DND-41 (cell line): ENCODE measurements at regions not wholly inside any gene's neighbourhood (a gene's known extent, or its start where the extent isn't known, plus 50 kb on each side); places are given as distances from the start of the nearest gene placed in this dataset.

Experiments used
- CTCF ChIP-seq: IDR thresholded peaks from 2 replicates; pipeline ENCODE4 v1.5.1; 2012; ENCODE audit warnings: borderline replicate concordance, low read length, moderate library complexity, mild to moderate bottlenecking; ENCODE audit not compliant: poor library complexity, severe bottlenecking; ENCODE audit errors: extremely low read depth
- EZH2 ChIP-seq: IDR thresholded peaks from 3 replicates; pipeline ENCODE4 v1.6.1; 2012; ENCODE audit warnings: borderline replicate concordance, low read depth, mild to moderate bottlenecking, moderate library complexity, low read length, inconsistent platforms; ENCODE audit not compliant: severe bottlenecking

GRCh38 chr4:162282684-162283083 is 118.9 kb upstream of the FSTL5 start:
- TF ChIP-seq CTCF = no peak
- no peak for TF ChIP-seq EZH2
